Body of pancreas (tissue), 4 donors: ENCODE measurements at regions not wholly inside any gene's neighbourhood (a gene's known extent, or its start where the extent isn't known, plus 50 kb on each side); places are given as distances from the start of the nearest gene placed in this dataset.

Experiments used
- CTCF ChIP-seq, 7 experiments: fragments of 450-650 bp in 4 of 7; fragments of 200-600 bp in 3 of 7; sonication (generic) in 3 of 7; IDR thresholded peaks; one replicate each; pipeline ENCODE4 v1.5.1; 2016 to 2019; ENCODE audit warnings: antibody characterized with exemption in 7 of 7
- POLR2A ChIP-seq, 3 donors: fragments of 450-650 bp; IDR thresholded peaks; one replicate each; pipeline ENCODE4 v1.6.1; 2016; ENCODE audit warnings: antibody characterized with exemption in 3 of 3, mild to moderate bottlenecking in 2 of 3

GRCh38 chr21:16983420-16983819 is 529.4 kb upstream of the CXADR start:
- TF ChIP-seq CTCF (IDR thresholded peaks at IDR 0.05) (no peak), POLR2A (IDR thresholded peaks at IDR 0.05) (no peak)
